ENCODE measurements at regions not wholly inside any gene's neighbourhood (a gene's known extent, or its start where the extent isn't known, plus 50 kb on each side); places are given as distances from the start of the nearest gene placed in this dataset.

GRCh38 chr10:78903341-78903940 lies 165.3 kb upstream of the ZMIZ1 start:
- TF ChIP-seq CTCF (IDR thresholded peaks at IDR 0.05) (no peak), POLR2A (IDR thresholded peaks at IDR 0.05) (no peak)

Measured in thyroid gland (tissue), 4 donors.